NK-92 treated with Interleukin-12 subunit alpha and Interleukin-12 subunit beta, amount 100 ng/mL, for 24 hours (cell line): ENCODE measurements at regions not wholly inside any gene's neighbourhood (a gene's known extent, or its start where the extent isn't known, plus 50 kb on each side); places are given as distances from the start of the nearest gene placed in this dataset.
"Not testable (repeated sequence)": the region's sequence is repeated elsewhere in the genome, so short reads cannot be mapped to it uniquely, and the experiment has no call there.

ENCODE experiments used
- DNase-seq: peaks from one replicate; lab custom pipeline; 2025; lab: John Stamatoyannopoulos, UW

GRCh38 chr1:93773049-93773838 lies 91.6 kb upstream of the BCAR3 start:
- DNase-seq = no peak

GRCh38 chr1:93771843-93772242 lies 90.2 kb upstream of the BCAR3 start:
- DNase-seq = no peak

- DNase-seq = no peak
These were observed 89.0 kb upstream of the BCAR3 start for GRCh38 chr1:93770640-93771039.

- DNase-seq = no peak
These were observed 88.1 kb upstream of the BCAR3 start for GRCh38 chr1:93769777-93770176.

DNA sequence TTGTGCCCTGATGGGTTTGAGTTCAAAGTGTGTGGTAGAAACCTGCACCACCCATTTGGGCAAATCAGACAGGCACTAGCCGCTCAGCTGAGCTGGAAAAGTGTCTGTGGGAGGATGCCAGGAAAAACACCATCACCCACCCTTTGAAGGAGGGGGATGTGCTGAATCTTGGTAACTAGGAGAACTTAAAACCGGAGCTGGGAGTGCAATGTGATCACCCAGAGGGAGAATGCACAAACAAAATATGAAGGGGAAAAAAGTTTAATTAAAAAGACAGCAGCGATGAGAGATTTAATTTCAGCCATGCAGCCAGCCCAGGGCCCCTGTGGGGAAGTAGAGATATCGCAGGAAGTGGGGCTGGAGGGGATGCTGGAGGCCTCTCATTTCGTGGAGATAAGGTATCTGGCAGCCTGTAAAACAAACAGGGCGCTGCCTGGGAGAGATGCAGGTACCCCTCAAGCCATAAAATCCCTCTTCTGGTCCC lies 86.8 kb upstream of the BCAR3 start:
- DNase-seq = no peak

GRCh38 chr1:93766451-93766850 lies 84.8 kb upstream of the BCAR3 start:
- no peak for DNase-seq

GRCh38 chr1:93765099-93765498 lies 83.5 kb upstream of the BCAR3 start:
- DNase-seq = no peak

GRCh38 chr1:93764366-93764750 lies 82.7 kb upstream of the BCAR3 start:
- DNase-seq = no peak

DNA sequence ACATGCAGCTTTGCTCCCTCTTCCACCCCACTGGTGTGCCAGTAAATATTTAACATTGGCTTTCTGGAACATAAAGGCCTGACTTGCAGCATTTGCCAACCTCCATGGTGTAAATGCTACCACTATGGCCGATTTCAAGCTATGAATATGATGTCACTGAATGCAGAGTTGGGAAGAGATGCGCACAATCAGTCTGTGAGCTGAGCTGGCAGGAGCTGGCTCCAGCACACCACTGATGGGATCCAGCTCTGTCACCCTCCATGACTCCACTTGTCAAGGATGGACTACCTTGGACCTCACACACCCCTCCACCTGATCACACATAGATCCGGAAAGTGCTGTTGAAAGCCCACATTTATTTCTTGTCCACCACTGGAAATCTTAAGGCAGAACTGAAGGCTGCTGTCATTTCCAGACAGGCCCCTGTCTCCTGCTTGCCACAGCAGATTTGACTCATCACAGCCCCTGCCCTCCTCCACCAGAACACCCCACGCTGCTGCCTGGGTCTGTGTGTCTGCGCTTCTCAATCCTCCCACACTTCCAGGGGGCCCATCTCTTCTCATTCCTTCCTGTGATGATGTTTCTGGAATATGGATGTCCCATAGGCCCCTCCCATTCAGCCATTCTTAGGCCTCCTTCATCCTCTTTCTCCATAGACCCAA lies 82.2 kb upstream of the BCAR3 start:
- no peak for DNase-seq

GRCh38 chr1:93758842-93759515 lies 77.3 kb upstream of the BCAR3 start:
- DNase-seq = peak; percentile 75

DNA sequence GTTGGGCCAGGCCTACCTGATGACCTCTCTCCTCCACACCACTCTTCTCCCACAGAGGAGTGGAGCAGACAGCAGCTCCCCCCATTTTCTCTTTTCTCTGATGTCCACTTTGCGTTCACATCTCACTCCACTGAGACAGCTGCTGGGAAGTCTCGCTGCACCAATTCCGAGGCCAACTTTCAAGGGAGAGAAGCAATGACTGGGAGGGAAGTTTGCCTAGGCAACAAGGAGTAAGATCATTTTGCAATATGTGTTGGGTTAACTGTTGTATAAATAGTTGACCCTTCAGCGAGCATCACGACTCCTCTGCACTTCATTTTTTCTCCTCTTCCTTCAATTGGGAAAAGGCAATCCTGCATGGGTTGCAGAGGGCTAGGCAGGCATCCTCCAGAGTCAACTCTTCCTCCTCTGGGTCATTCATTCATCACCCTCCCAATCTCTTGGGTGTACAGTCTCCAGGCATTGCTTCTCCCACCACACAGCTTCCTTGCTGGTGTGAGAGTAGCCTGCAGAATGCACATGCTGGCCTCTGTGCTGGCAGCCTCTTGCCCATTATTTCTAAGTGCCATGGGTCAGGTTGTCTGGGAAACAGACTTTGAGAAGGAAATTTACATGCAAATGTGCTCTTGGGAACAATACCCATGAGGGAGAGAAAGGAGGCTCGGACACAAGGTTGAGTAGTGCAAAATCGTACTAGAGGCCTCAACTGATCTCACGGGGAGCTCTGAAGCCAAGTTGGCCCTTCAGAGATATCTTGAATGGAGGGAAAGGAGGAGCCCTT lies 75.8 kb upstream of the BCAR3 start:
- no peak for DNase-seq

DNA sequence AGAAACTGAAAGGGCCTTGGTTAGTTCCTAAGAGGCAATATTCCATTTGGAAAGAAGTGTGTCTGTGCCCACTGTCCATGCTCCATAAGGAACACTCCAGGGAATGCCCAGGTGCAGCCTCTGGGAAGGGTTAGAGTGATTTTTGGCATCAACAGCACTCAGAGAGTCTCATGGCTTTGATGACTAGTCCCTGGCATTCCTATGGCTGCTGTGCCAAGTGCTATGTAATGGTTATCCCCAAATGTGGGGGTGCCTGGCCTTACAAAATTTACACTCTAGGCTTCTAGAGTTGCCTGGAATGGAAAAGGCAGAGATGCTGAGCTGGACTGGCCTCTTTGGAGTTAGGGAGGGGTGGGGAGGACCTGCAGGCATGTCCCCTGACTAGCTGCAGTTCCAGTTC lies 75.0 kb upstream of the BCAR3 start:
- DNase-seq = no peak

GRCh38 chr1:93755251-93755715 lies 73.6 kb upstream of the BCAR3 start:
- DNase-seq = not testable (repeated sequence)

DNA sequence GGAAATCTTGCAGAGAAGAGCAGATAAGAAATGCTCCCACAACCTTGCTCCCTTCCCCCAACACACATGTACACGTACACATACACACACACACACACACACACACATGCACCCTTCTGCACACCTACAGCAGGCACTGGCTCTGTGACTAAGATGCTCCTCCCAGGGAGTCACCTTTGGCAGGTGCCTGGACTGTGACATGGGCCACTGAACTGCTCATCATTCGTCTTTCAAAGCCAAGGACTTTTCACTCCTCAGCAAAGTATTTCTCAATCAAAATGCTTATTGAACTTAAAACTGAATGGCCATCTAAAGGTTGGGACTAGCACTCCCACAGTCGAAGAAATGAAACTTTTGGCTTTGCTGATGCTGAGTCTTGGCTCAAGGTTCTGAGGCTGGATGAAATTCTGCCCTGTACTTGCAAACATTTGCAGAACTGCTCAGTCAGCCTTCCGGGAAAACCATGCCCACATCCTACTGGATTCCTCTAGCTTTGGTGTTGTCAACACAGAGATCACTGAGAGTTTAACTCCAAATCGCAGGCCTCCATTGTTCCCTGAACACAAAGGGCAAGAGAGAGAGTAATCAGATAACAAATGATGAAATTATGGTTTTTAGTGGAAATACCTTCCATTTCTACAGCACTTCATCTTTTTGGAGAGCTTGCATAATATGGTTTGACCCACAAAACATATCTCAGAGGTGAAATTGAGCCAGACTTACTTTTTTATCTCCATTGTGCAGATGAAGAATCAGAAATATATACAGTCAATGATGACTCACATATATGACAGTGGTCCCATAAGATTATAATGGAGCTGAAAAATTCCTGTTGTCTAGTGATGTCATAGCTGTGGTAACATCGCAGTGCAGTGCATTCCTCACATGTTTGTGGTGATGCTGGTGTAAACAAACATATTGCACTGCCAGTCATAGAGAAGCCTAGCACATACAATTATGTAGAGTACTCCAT lies 72.4 kb upstream of the BCAR3 start:
- DNase-seq = no peak

GRCh38 chr1:93751377-93752250 lies 70.0 kb upstream of the BCAR3 start:
- no peak for DNase-seq

DNA sequence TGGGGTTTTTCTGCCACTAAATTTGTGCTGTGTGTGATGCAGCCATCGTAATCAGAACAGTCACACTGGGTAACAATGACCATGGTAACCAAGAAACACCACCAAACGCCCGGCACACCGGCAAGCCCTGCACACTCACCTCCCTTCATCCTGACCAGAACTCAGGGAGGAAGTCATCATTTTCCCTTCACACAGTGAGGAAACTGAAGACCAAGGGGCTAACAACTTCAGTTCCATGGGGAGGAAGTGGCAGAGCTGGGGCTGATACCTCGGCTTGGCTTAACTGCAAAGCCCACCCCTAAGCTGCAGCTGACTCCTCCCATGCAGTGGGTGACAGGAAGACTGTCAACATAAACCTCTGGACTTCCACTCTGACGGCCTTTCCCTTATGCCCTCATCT lies 69.3 kb upstream of the BCAR3 start:
- DNase-seq = peak; percentile 6

DNA sequence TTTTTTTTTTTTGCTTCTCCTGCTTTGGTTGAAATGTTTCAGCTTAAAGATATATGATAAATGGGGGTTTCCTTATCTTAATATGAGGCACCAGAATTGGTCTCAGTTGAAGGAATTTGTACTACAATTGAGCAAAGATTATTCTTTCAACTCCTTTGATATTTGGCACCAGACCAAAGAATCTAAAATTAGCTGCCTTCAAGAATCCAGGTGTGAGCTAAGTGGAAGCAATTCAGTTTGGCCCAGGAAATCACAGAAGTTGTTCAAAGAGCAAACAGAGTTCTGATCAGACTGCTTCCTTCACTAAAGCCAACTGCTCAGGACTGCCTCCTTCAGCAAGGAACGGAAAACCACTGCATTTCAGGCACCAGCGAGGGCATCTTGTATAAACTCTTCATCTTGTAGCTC lies 68.3 kb upstream of the BCAR3 start:
- DNase-seq = no peak

DNA sequence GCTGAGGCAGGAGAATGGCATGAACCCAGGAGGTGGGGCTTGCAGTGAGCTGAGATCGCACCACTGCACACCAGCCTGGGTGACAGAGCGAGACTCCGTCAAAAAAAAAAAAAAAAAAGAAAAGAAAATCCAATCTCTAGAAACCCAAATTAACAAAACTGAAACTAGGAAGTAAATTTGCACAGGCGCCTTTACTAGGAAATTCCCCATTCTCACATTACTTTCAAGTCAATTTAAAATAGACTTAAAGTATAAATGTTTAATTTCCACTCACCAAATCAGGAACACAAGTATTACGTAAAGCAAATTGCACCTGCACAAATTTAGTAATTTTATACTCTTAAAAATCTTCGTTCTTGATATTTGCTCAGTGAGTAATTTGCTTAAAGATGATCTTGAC lies 67.8 kb upstream of the BCAR3 start:
- no peak for DNase-seq

- no peak for DNase-seq
These were observed 64.6 kb upstream of the BCAR3 start for GRCh38 chr1:93746021-93746812.
